Skeletal muscle tissue (tissue), 3 donors: ENCODE measurements at regions not wholly inside any gene's neighbourhood (a gene's known extent, or its start where the extent isn't known, plus 50 kb on each side); places are given as distances from the start of the nearest gene placed in this dataset.

ENCODE experiments used
- H3K27ac ChIP-seq: one replicate; pipeline ENCODE4 v1.7.0; 2013; ENCODE audit warnings: mild to moderate bottlenecking, low read depth, low read length, inconsistent platforms
- H3K27me3 ChIP-seq, 3 donors: one replicate each; pipeline ENCODE4 v1.7.0; 2013; ENCODE audit warnings: low read length in 3 of 3; ENCODE audit not compliant: control insufficient read depth in 3 of 3, insufficient read depth in 3 of 3
- H3K36me3 ChIP-seq, 3 donors: one replicate each; pipeline ENCODE4 v1.7.0; 2013; ENCODE audit warnings: low read length in 3 of 3; ENCODE audit not compliant: control insufficient read depth in 3 of 3, insufficient read depth in 3 of 3
- H3K4me1 ChIP-seq, 3 donors: one replicate each; pipeline ENCODE4 v1.7.0; 2013; ENCODE audit warnings: low read length in 3 of 3, mild to moderate bottlenecking in 3 of 3; ENCODE audit not compliant: control insufficient read depth in 3 of 3, insufficient read depth in 3 of 3
- H3K4me3 ChIP-seq, 3 donors: one replicate each; pipeline ENCODE4 v1.7.0; 2013; ENCODE audit warnings: low read length in 3 of 3
- H3K9ac ChIP-seq, 3 donors: one replicate each; pipeline ENCODE4 v1.7.0; 2013; ENCODE audit warnings: low read length in 3 of 3, mild to moderate bottlenecking in 3 of 3, moderate library complexity in 2 of 3, low read depth in 1 of 3
- H3K9me3 ChIP-seq, 3 donors: one replicate each; pipeline ENCODE4 v1.7.0; 2013; ENCODE audit warnings: low read length in 3 of 3; ENCODE audit not compliant: control insufficient read depth in 3 of 3
- donor health status: Osteomylitis.

GRCh38 chr15:25181293-25182097 lies 226.7 kb downstream of the SNRPN start:
- no peaks in the 10 kb centered on the region for H3K4me1 ChIP-seq
- no peak overlapping the region for H3K27ac ChIP-seq
- peaks cover 0 to 10% (median 0%) of the 10 kb centered on the region in 3 donors for H3K9me3 ChIP-seq

GRCh38 chr15:25182098-25182478 lies 227.3 kb downstream of the SNRPN start:
- Histone ChIP-seq H3K9ac (no peak overlapping the region), H3K27ac (no peak overlapping the region), H3K4me1 (no peaks in the 10 kb centered on the region), H3K36me3 (no peaks in the 10 kb centered on the region), H3K27me3 (no peaks in the 10 kb centered on the region), H3K9me3 (peaks cover 0 to 10% (median 0%) of the 10 kb centered on the region in 3 donors), H3K4me3 (no peak overlapping the region)

More at GRCh38 chr15:25181293-25182097, 226.7 kb downstream of the SNRPN start:
- H3K27me3 ChIP-seq: no peaks in the 10 kb centered on the region
- H3K4me3 ChIP-seq: no peak overlapping the region
- no peaks in the 10 kb centered on the region for H3K36me3 ChIP-seq
- H3K9ac ChIP-seq: no peak overlapping the region

GRCh38 chr15:25182736-25183445 lies 228.1 kb downstream of the SNRPN start:
- H3K9ac ChIP-seq: no peak overlapping the region
- H3K4me3 ChIP-seq: no peak overlapping the region
- no peaks in the 10 kb centered on the region for H3K27me3 ChIP-seq
- no peaks in the 10 kb centered on the region for H3K36me3 ChIP-seq
- peaks cover 0 to 6% (median 0%) of the 10 kb centered on the region in 3 donors for H3K9me3 ChIP-seq
- no peak overlapping the region for H3K27ac ChIP-seq
- no peaks in the 10 kb centered on the region for H3K4me1 ChIP-seq

- no peaks in the 10 kb centered on the region for H3K27me3 ChIP-seq
- no peak overlapping the region for H3K9ac ChIP-seq
- no peak overlapping the region for H3K27ac ChIP-seq
- H3K9me3 ChIP-seq: peaks cover 0 to 9% (median 0%) of the 10 kb centered on the region in 3 donors
- no peaks in the 10 kb centered on the region for H3K4me1 ChIP-seq
- no peak overlapping the region for H3K4me3 ChIP-seq
- H3K36me3 ChIP-seq: no peaks in the 10 kb centered on the region
These were observed 228.9 kb downstream of the SNRPN start for GRCh38 chr15:25183581-25184251.

GRCh38 chr15:25184356-25185155 lies 229.8 kb downstream of the SNRPN start:
- Histone ChIP-seq H3K9ac (no peak overlapping the region), H3K36me3 (no peaks in the 10 kb centered on the region), H3K4me1 (no peaks in the 10 kb centered on the region), H3K27ac (no peak overlapping the region), H3K27me3 (no peaks in the 10 kb centered on the region), H3K4me3 (no peak overlapping the region), H3K9me3 (peaks cover 0 to 13% (median 0%) of the 10 kb centered on the region in 3 donors)

GRCh38 chr15:25185156-25185710 lies 230.4 kb downstream of the SNRPN start:
- Histone ChIP-seq H3K4me3 (no peak overlapping the region), H3K27me3 (no peaks in the 10 kb centered on the region), H3K4me1 (no peaks in the 10 kb centered on the region), H3K9ac (no peak overlapping the region), H3K27ac (no peak overlapping the region), H3K9me3 (peaks cover 0 to 13% (median 0%) of the 10 kb centered on the region in 3 donors), H3K36me3 (no peaks in the 10 kb centered on the region)

- Histone ChIP-seq H3K36me3 (no peaks in the 10 kb centered on the region), H3K9ac (no peak overlapping the region), H3K9me3 (peaks cover 0 to 14% (median 0%) of the 10 kb centered on the region in 3 donors), H3K27me3 (no peaks in the 10 kb centered on the region), H3K27ac (no peak overlapping the region), H3K4me3 (no peak overlapping the region), H3K4me1 (no peaks in the 10 kb centered on the region)
These were observed 231.0 kb downstream of the SNRPN start for GRCh38 chr15:25185791-25186190.

- Histone ChIP-seq H3K36me3 (no peaks in the 10 kb centered on the region), H3K4me1 (no peaks in the 10 kb centered on the region), H3K9me3 (peaks cover 0 to 16% (median 0%) of the 10 kb centered on the region in 3 donors), H3K4me3 (no peak overlapping the region), H3K27ac (no peak overlapping the region), H3K9ac (no peak overlapping the region), H3K27me3 (no peaks in the 10 kb centered on the region)
These were observed 231.6 kb downstream of the SNRPN start for GRCh38 chr15:25186411-25186810.

GRCh38 chr15:25186906-25187645 lies 232.3 kb downstream of the SNRPN start:
- Histone ChIP-seq H3K36me3 (no peaks in the 10 kb centered on the region), H3K4me3 (no peak overlapping the region), H3K27me3 (no peaks in the 10 kb centered on the region), H3K27ac (no peak overlapping the region), H3K9me3 (peaks cover 0 to 13% (median 0%) of the 10 kb centered on the region in 3 donors), H3K9ac (no peak overlapping the region), H3K4me1 (no peaks in the 10 kb centered on the region)
